H1 (cell line): ENCODE measurements at regions not wholly inside any gene's neighbourhood (a gene's known extent, or its start where the extent isn't known, plus 50 kb on each side); places are given as distances from the start of the nearest gene placed in this dataset.

ENCODE experiments used
- CTCF ChIA-PET: fragments of 300-600 bp; sonication (Branson Sonifier 250); formaldehyde crosslinking; loops from one replicate; lab custom pipeline; 2021; ENCODE audit not compliant: partially characterized antibody; lab: Charles Lee
- POLR2A ChIA-PET: fragments of 300-600 bp; sonication (Branson Sonifier 250); formaldehyde crosslinking; loops from one replicate; lab custom pipeline; 2021; ENCODE audit warnings: inconsistent platforms; ENCODE audit not compliant: partially characterized antibody; lab: Charles Lee
- DNase-seq, 2 experiments: peaks; one replicate each; pipeline versions ENCODE4 v3.0.0 to v3.0.0-alpha.2; 2010 to 2022; ENCODE audit warnings: low spot score in 2 of 2, low read depth in 1 of 2, mixed read lengths in 1 of 2
- FAIRE-seq: peaks from 2 replicates; lab custom pipeline; 2011; peaks lifted over from hg19 to GRCh38; lab: Jason Lieb, UNC
- H2AFZ ChIP-seq: 2 replicates; pipeline ENCODE4 v1.8.1; 2012; ENCODE audit warnings: low read length, inconsistent platforms
- H2AK5ac ChIP-seq: 2 replicates; pipeline ENCODE4 v1.6.1; 2013; ENCODE audit warnings: low read depth, low read length
- H2BK120ac ChIP-seq: replicated peaks from 2 replicates; pipeline ENCODE3; 2013; ENCODE audit warnings: low read depth, low read length, inconsistent platforms
- H2BK12ac ChIP-seq: 2 replicates; pipeline ENCODE4 v1.6.1; 2013; ENCODE audit warnings: low read depth, low read length
- H2BK15ac ChIP-seq: 2 replicates; pipeline ENCODE4 v1.6.1; 2013; ENCODE audit warnings: low read length
- H2BK20ac ChIP-seq: 2 replicates; pipeline ENCODE4 v1.6.1; 2013; ENCODE audit warnings: low read length
- H2BK5ac ChIP-seq: 2 replicates; pipeline ENCODE4 v1.6.1; 2013; ENCODE audit warnings: low read depth, low read length
- H3K14ac ChIP-seq: 2 replicates; pipeline ENCODE4 v1.6.1; 2013; ENCODE audit warnings: inconsistent platforms; ENCODE audit not compliant: insufficient read length
- H3K18ac ChIP-seq: 2 replicates; pipeline ENCODE4 v1.6.1; 2013; ENCODE audit warnings: low read length; ENCODE audit errors: extremely low read depth
- H3K23ac ChIP-seq: 2 replicates; pipeline ENCODE4 v1.6.1; 2013; ENCODE audit warnings: inconsistent platforms; ENCODE audit not compliant: insufficient read length
- H3K23me2 ChIP-seq: 2 replicates; pipeline ENCODE4 v1.6.1; 2013; ENCODE audit warnings: low read depth, low read length
- H3K27ac ChIP-seq: 2 replicates; pipeline ENCODE4 v1.6.1; 2011; ENCODE audit warnings: low read depth, low read length, inconsistent platforms
- H3K27me3 ChIP-seq, 4 experiments: replicated peaks in 1 of 4; 1 replicate in 1 of 4; 2 replicates in 3 of 4; pipeline versions ENCODE4 v1.6.1 to v1.8.1; 2011 to 2013; ENCODE audit warnings: low read length in 3 of 4, mild to moderate bottlenecking in 3 of 4, inconsistent platforms in 2 of 4, mixed read lengths in 2 of 4, moderate library complexity in 1 of 4; ENCODE audit not compliant: control insufficient read depth in 3 of 4, insufficient read depth in 3 of 4; ENCODE audit errors: extremely low read depth in 1 of 4
- H3K36me3 ChIP-seq, 4 experiments: 2 replicates each; pipeline versions ENCODE4 v1.6.1 to v1.8.1; 2011 to 2013; ENCODE audit warnings: mild to moderate bottlenecking in 4 of 4, low read length in 3 of 4, moderate library complexity in 2 of 4, control low read depth in 1 of 4, inconsistent platforms in 1 of 4; ENCODE audit not compliant: insufficient read depth in 4 of 4, control insufficient read depth in 2 of 4
- H3K4ac ChIP-seq: replicated peaks from 2 replicates; pipeline ENCODE3; 2013; ENCODE audit warnings: low read length, low read depth, mixed read lengths, inconsistent platforms; ENCODE audit not compliant: insufficient read length
- H3K4me1 ChIP-seq, 4 experiments: replicated peaks in 1 of 4; 1 replicate in 1 of 4; 2 replicates in 3 of 4; pipeline versions ENCODE4 v1.6.1 to v1.8.1; 2011 to 2013; ENCODE audit warnings: low read length in 3 of 4, inconsistent platforms in 2 of 4, mixed read lengths in 1 of 4; ENCODE audit not compliant: insufficient read depth in 4 of 4, control insufficient read depth in 3 of 4
- H3K4me2 ChIP-seq, 2 experiments: 2 replicates each; pipeline versions ENCODE4 v1.6.1 to v1.8.1; 2011 to 2013; ENCODE audit warnings: low read depth in 2 of 2, low read length in 2 of 2, control low read depth in 1 of 2, inconsistent platforms in 1 of 2, mild to moderate bottlenecking in 1 of 2; ENCODE audit not compliant: insufficient read depth in 1 of 2
- H3K4me3 ChIP-seq, 4 experiments: fragments of 200-600, 300-600 bp in 1 of 4; sonication (generic), shearing (Covaris generic), sonication (Bioruptor Twin) in 1 of 4; 2 replicates each; pipeline versions ENCODE4 v1.5.1 to v1.8.1; 2011 to 2016; ENCODE audit warnings: low read length in 4 of 4, low read depth in 3 of 4, control low read depth in 2 of 4, inconsistent platforms in 2 of 4, mild to moderate bottlenecking in 2 of 4, mixed read lengths in 1 of 4, moderate library complexity in 1 of 4; ENCODE audit not compliant: insufficient read depth in 2 of 4; ENCODE audit errors: extremely low read depth in 1 of 4
- H3K56ac ChIP-seq: replicated peaks from 2 replicates; pipeline ENCODE3; 2013; ENCODE audit warnings: low read depth, mild to moderate bottlenecking, mixed read lengths, low read length, inconsistent platforms; ENCODE audit not compliant: insufficient read length
- H3K79me1 ChIP-seq: 2 replicates; pipeline ENCODE4 v1.6.1; 2013; ENCODE audit warnings: low read depth, low read length, control low read depth
- H3K79me2 ChIP-seq, 2 experiments: 2 replicates each; pipeline versions ENCODE4 v1.6.1 to v1.8.1; 2012 to 2013; ENCODE audit warnings: low read length in 2 of 2, mild to moderate bottlenecking in 2 of 2, inconsistent platforms in 1 of 2; ENCODE audit not compliant: insufficient read depth in 2 of 2, control insufficient read depth in 1 of 2
- H3K9ac ChIP-seq, 4 experiments: replicated peaks in 1 of 4; 1 replicate in 1 of 4; 2 replicates in 3 of 4; pipeline versions ENCODE4 v1.6.1 to v1.8.1; 2011 to 2013; ENCODE audit warnings: low read depth in 3 of 4, low read length in 3 of 4, control low read depth in 2 of 4, mild to moderate bottlenecking in 2 of 4, moderate library complexity in 2 of 4, inconsistent platforms in 1 of 4; ENCODE audit errors: extremely low read depth in 1 of 4
- H3K9me3 ChIP-seq, 2 experiments: 2 replicates each; pipeline versions ENCODE4 v1.6.1 to v1.8.1; 2012 to 2013; ENCODE audit warnings: mild to moderate bottlenecking in 2 of 2, moderate library complexity in 2 of 2, control low read depth in 1 of 2, inconsistent platforms in 1 of 2, low read depth in 1 of 2, low read length in 1 of 2, mixed read lengths in 1 of 2; ENCODE audit not compliant: insufficient read depth in 2 of 2
- H4K20me1 ChIP-seq, 2 experiments: replicated peaks in 1 of 2; 2 replicates each; pipeline versions ENCODE3 to v1.8.1; 2011 to 2013; ENCODE audit warnings: inconsistent platforms in 2 of 2, low read length in 2 of 2, mild to moderate bottlenecking in 1 of 2; ENCODE audit not compliant: insufficient read depth in 2 of 2, control insufficient read depth in 1 of 2
- H4K5ac ChIP-seq: 2 replicates; pipeline ENCODE4 v1.6.1; 2013; ENCODE audit warnings: low read length, low read depth, mixed read lengths, inconsistent platforms; ENCODE audit not compliant: insufficient read length
- H4K8ac ChIP-seq: 2 replicates; pipeline ENCODE4 v1.8.0; 2013; ENCODE audit warnings: mild to moderate bottlenecking, moderate library complexity, low read length, inconsistent platforms; ENCODE audit not compliant: insufficient read depth; ENCODE audit errors: extremely low read depth
- H4K91ac ChIP-seq: replicated peaks from 2 replicates; pipeline ENCODE3; 2013; ENCODE audit warnings: low read length, mixed read lengths, inconsistent platforms; ENCODE audit not compliant: insufficient read length
- CBX5 ChIP-seq: fragments of 300-800, 300-1000 bp; sonication (generic); IDR thresholded peaks from 2 replicates; pipeline ENCODE4 v1.7.1; 2016; ENCODE audit warnings: antibody characterized with exemption, low read length, low read depth
- GABPA ChIP-seq: IDR thresholded peaks from 2 replicates; pipeline ENCODE4 v1.6.1; 2011; ENCODE audit warnings: mild to moderate bottlenecking, low read length, moderate library complexity, borderline replicate concordance; ENCODE audit not compliant: insufficient read depth
- WGBS, 2 experiments: shearing (Covaris generic) in 1 of 2; methylation state at CpG; one replicate each; pipeline versions ENCODE4 v1.1.6 to v1.1.7; 2013 to 2015; ENCODE audit warnings: low lambda C conversion rate in 2 of 2, mixed read lengths in 2 of 2, inconsistent platforms in 1 of 2, low coverage in 1 of 2, missing lambda C conversion rate in 1 of 2; ENCODE audit not compliant: insufficient replicate concordance in 2 of 2, insufficient coverage in 1 of 2, insufficient read length in 1 of 2; ENCODE audit errors: extremely low coverage in 1 of 2, missing lambda C conversion rate in 1 of 2; 5-methylcytosine and 5-hydroxymethylcytosine counted together

DNA sequence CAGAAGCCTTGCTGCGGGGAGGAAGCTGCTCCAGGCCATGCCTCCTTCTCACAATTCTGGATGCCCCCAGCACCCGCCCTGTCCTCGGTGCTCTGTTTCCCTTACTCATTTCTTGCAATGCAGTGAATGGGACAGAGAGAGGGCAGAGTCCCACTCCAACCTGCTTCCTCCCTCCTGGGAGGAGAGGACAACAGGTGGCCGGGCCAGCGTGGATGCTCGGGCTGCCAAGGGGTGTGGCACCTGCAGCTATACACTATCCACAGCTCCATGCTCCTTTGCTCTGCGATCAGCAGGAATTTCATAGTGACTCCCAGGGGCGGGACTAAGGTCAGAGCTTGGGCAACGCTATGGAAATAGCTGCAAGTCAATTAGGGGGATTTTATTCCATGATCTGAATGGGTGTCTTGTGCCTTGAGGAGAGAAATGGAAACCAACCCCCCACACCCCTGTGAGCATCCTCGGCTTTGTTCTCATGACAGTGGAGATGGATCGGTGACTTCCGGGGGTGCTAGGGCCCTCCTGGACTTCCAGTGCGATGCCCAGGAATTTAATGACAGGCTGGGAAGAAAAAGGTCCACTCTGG is 192.5 kb downstream of the MYLK4 start:
- Histone ChIP-seq H3K27me3 (no peaks in the 10 kb centered on the region), H4K5ac (no peak overlapping the region), H3K9ac (no peak overlapping the region), H3K79me2 (no peaks in the 10 kb centered on the region), H2BK12ac (no peak overlapping the region), H3K4ac (no peak overlapping the region), H3K23me2 (no peaks in the 10 kb centered on the region), H3K23ac (no peak overlapping the region), H4K91ac (no peak overlapping the region), H3K79me1 (no peaks in the 10 kb centered on the region), H3K36me3 (no peaks in the 10 kb centered on the region), H2AFZ (no peak overlapping the region), H3K14ac (no peak overlapping the region), H3K9me3 (no peaks in the 10 kb centered on the region), H2BK5ac (no peak overlapping the region), H3K18ac (no peak overlapping the region), H4K8ac (no peak overlapping the region; the same call in 1 of the 2 replicates), H3K4me2 (no peak overlapping the region), H2BK15ac (no peak overlapping the region), H2AK5ac (no peak overlapping the region), H2BK120ac (no peak overlapping the region), H2BK20ac (no peak overlapping the region), H3K56ac (no peak overlapping the region), H3K27ac (no peak overlapping the region), H4K20me1 (no peaks in the 10 kb centered on the region), H3K4me3 (no peak overlapping the region), H3K4me1 (no peaks in the 10 kb centered on the region)
- TF ChIP-seq GABPA: no peak
- no peak for TF ChIP-seq CBX5
- WGBS, 2 experiments: 93% methylated on average over 13 of the region's 13 CpGs; no CpG with 5 or more reads in 1 of the 2 experiments
- CTCF ChIA-PET: interaction anchor here (1.0 to 1.8 kb wide), 4 partner anchors 32 to 135 kb away, joined by 3 to 6 read pairs (median 4); no protein-coding TSS in a partner anchor
- POLR2A ChIA-PET: no interaction called here
- DNase-seq: no peak
- FAIRE-seq: no peak
